ENCODE measurements at regions not wholly inside any gene's neighbourhood (a gene's known extent, or its start where the extent isn't known, plus 50 kb on each side); places are given as distances from the start of the nearest gene placed in this dataset.
A peak's percentile ranks its signal among the peaks of the same experiment; 100 is the strongest.
"Not testable (repeated sequence)": the region's sequence is repeated elsewhere in the genome, so short reads cannot be mapped to it uniquely, and the experiment has no call there.

DNA sequence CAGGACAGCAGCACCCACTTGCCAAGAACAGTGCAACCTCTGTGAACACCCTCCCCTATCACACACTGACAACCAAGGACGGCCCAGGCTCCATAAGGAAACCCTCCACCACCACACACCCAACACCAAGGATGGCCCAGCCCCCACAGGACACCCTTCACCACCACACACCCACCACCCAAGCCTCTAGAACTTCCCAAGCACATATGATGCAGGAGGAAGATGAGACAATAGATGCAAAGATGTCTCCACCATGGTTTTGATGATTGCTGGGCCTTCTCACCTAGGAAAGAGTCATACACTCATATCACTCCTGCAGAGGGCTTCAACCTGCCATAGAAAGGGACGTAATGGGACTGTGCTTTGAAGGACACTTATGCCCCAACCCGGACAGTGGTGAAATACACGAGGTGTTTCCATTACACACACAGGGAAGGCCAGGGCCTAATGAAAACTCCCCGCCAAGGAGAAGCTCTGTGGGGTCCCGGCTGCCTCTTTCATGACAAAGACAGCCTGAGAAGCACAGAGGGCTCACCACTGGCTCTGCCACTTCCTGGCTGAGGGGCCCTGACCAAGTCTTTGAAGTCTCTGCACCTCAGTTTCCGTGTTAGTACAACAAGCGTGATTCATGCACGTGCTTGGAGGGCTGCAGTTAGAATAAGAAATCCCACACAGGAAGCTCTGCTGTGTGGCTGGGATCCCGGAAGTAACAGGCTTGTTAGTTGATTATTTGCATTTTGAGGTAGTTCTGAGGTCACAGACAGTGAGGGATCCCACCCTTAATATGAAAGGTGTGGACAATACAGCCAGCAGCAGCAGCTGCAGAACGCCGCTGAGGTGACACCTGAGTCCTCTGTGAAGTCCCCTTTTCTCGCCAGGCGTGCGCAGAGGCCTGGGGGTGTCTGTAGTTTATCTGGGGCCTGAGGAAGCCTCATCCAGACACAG, 61.9 kb upstream of the ATP12A start:
- peak; percentile 78 for DNase-seq

DNA sequence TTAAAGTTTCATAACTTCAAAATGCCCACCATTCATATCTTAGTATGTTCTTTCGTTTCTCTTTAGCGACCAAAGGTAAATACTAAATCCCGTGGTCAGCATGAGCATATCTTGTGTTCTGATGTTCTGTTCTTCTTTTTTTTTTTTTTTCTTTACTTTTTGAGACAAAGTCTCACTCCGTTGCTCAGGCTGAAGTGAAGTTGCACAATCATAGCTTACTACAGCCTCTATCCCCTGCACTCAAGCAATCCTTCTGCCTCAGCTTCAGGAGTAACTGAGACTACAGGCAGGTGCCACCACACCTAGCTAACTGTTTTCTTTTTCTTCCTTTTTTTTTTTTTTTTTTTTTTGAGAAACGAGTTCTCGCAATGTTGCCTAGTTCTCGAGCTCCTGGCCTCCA, 60.9 kb upstream of the ATP12A start:
- DNase-seq: peak; percentile 31

DNA sequence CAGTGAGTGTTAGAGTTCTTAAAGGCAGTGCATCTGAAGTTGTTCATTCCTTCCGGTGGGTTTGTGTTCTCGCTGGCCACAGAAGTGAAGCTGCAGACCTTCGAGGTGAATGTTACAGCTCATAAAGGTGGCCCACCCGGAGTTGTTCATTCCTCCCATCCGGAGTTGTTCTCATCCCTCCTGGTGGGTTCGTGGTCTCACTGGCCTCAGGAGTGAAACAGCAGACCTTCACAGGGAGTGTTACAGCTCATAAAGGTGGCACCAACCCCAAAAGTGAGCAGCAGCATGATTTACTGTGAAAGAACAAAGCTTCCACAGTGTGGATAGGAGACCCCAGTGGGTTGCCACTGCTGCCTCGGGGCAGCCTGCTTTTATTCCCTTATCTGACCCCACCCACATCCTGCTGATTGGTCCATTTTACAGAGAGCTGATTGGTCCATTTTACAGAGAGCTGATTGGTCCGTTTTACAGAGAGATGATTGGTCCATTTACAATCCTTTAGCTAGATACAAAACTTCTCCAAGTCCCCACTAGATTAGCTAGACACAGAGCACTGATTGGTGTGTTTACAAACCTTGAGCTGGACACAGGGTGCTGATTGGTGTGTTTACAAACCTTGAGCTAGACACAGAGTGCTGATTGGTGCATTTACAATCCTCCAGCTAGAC, 57.6 kb upstream of the ATP12A start:
- DNase-seq: not testable (repeated sequence)

DNA sequence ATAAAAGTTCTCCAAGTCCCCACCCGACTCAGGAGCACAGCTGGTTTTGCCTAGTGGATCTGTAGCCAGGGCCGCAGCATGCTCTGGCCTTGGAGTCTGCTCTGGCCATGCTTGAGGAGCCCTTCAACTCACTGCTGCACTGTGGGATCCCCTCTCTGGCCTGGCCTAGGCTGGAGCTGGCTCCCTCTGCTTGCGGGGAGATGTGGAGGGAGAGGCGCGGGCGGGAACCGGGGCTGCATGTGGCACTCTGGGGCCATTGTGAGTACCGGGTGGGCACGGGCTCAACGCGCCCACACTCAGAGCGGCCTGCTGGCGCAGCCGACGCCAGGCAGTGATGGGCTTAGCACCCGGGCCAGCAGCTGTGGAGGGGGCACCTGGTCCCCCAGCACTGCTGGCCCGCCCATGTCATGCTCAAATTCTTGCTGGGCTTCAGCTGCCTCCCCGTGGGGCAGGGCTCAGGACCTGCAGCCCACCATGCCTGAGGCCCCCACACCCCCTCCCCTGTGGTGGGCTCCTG, 57.0 kb upstream of the ATP12A start:
- no peak for DNase-seq

DNA sequence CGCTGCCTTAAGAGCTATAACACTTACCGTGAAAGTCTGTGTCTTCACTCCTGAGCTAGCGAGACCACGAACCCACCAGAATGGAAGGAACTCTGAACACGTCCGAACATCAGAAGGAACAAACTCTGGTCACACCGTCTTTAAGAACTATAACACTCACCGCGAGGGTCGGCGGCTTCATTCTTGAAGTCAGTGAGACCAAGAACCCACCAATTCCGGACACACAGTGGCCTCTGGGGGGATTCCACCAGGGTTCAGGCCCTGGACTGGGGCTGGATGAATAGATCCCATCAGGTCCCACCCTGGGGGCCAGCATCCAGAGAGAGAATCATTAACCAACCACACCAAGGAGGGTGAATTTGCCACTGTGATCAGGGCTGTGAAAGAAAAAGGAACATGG, 55.8 kb upstream of the ATP12A start:
- DNase-seq: no peak

DNA sequence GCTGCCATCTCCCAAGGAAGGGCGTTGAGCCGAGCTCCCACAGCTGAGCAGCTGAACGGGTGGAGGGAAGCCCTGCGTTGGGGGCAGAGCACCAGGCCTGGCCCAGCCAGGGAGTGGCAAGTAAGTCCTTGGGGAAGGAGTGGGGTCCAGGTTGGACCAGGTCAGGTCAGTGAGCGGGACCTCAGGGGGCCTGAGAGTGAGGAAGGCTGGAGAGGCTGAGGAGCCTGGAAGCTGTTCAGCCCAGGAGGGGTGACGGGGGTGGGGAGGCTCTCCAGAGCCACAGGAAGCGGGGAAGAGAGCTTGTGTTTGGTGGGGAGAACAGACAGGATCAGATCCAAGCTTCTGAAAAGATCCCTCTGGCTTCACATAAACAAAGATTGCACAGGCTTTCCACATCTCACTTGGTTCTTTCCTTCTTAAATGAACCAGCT, 55.4 kb upstream of the ATP12A start:
- DNase-seq: no peak

DNA sequence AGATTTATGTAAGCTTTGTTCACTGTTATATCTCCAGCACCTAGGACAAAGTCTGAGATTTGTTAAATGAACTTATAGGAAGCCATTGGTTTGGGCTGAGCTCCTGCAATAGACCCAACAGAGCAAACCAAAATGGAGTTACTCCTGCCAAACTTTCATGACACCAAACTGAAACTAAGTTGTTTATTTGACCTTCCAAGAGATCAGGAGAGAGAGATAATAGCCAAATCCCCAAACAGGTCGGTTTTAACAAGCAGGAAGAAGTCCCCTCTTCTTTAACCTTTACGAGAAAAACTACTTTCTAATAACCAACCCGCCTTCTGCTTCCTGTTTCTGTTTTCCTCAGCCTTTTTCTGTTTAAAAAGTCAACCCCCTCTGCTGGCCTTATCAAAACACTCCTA, 54.9 kb upstream of the ATP12A start:
- DNase-seq: peak; percentile 45

DNA sequence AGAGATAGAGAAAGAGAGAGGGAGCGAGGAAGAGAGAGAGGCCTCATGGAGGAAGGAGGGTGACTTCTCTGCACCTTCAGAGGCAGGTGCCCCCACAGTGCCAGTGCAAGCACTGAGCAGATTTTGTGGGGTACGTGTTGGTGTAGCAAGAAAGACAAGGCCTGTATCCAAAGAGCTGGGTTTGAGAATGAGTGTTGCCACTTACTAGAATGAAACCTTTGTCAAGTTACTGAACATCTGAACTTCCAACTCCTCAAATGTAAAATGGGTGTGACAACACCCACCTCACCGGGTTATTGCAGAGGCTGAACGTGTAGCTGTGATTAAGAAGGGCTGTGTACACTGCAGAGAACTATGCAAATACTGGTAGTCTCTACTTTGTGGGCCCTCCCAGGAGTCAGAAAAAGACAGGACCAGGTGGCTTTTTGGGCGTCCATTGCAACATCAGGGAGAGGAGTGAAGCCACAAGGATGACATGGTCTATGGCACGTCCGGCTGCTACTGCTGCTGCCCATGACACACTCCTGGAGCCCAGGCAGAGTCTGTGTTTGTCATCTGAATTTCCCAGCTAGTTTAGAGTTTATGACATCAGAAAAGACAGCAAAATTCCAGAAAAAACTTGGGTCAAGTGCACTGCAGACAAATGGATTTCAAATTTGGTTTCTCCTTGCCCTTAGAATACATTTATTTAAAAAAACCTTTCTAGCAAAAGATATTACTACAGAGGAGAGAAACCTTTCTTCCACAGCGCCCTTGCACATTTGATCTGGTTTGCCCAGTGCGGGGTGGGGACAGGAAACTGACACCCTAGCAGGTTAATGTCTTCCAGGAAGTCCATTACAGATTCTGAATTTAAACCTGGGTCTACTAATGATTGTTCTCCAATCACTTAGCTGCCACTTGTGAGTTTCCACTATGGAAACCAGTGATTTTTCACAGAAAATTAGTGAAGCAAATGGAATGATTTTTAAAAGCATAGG, 54.0 kb upstream of the ATP12A start:
- DNase-seq: no peak

DNA sequence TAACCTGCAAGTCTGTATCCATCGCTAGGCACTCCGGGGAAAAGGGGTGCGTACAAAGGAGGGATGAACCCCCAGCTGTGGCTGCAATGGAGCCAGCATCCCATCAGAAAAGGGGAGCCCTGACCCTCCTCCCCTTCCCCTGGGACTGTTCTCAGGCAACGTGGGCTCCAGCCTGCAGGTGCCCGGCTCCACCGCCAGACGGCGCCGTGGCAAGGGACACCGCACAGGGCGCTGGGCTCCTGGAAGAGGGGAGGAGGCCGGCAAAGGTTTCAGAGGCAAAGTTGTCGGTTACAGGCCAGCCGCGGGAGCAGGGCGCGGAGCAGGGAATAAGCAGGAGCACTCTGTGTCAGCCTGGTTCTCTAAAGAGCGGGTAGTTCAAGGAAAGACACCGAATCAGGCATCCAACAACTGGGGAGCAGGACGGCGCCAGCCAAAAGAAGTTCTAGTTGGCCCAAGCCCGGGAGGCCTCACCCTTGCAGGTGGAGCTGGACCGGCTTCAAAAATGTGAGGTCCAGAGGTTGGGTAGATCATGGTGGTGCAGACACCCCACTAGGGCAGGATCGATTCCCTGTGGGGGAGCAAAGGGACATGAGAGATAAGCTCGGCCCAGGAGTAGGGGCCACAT, 53.0 kb upstream of the ATP12A start:
- no peak for DNase-seq

DNA sequence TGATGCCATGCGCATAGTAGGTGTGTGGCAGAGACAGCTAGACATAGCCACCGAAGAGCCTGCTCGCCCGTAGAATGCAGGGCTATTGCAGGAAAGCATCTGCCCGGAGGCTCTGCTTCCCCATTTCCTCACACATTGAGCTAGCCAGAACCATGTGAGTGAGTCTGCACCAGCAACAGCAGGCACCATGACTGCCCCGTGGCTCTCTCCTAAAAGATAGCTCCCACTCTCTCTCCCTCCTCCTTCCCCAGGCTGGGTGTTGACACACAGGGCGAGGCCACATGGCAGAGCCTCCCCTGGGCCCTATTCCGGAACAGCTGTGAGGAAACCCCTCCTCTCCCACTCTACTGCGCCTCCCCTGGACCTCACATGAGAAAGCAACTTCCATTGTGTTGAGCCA, 52.3 kb upstream of the ATP12A start:
- DNase-seq: no peak

DNA sequence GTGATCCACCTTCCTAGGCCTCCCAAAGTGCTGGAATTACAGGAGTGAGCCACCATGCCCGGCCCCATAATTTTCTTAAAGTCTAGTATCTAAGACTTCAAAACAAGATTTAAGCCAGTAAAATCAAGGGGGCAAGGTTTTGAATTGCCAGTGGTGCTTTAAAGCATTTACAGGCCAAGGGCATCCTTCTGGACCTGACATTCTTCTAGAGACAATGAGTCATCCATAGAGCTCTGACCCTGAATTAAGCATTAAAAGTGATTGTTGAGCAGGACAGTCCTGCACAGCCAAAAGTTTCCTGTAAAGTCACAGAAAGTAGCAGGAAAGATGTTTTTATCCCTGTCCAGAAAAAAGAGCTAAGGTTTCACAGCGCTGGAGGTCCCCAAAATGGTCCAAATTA, 50.9 kb upstream of the ATP12A start:
- no peak for DNase-seq

DNA sequence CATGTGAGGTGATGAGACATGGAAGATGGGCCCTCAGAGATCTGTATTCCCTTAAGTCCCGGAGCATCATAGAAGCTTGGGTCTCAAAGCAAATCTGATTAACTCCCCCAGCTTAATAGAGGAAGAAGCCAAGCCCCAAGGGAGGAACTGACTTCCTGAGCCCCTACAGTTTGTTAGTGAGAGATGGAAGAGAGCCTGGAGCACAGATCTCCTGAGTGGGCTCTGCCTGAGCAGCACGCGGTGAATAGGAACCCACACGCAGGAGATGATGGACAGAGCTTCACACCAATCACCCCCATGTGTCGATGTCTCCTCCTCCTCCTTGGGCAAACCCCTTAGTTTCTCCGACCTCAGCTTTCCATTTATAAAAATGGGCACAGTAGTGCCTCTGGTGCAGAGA, 50.1 kb upstream of the ATP12A start:
- no peak for DNase-seq
